ENCODE measurements at regions not wholly inside any gene's neighbourhood (a gene's known extent, or its start where the extent isn't known, plus 50 kb on each side); places are given as distances from the start of the nearest gene placed in this dataset.
"Not testable (repeated sequence)": the region's sequence is repeated elsewhere in the genome, so short reads cannot be mapped to it uniquely, and the experiment has no call there.

GRCh38 chr2:144982481-144982880 lies 462.6 kb upstream of the ZEB2 start:
- no peak overlapping the region for H3K4me3 Mint-ChIP-seq
- H3K27me3 Mint-ChIP-seq (ENCODE audit: low read depth) = no peaks in the 10 kb centered on the region
- no peak overlapping the region for H3K27ac Mint-ChIP-seq
- peaks cover 6% of the 10 kb centered on the region for H3K4me1 Mint-ChIP-seq
- H3K36me3 Mint-ChIP-seq (ENCODE audit: low read depth) = peaks cover 11% of the 10 kb centered on the region
- TF ChIP-seq CTCF (IDR thresholded peaks at IDR 0.05; ENCODE audit: unreplicated experiment in 3 of 3) = no peak
- peaks cover 23% of the 10 kb centered on the region for H3K9me3 Mint-ChIP-seq

- H3K9me3 Mint-ChIP-seq = peaks cover 4% of the 10 kb centered on the region
- no peak for TF ChIP-seq CTCF (IDR thresholded peaks at IDR 0.05; ENCODE audit: unreplicated experiment in 3 of 3)
- H3K27ac Mint-ChIP-seq = no peak overlapping the region
- H3K4me1 Mint-ChIP-seq = peaks cover 20% of the 10 kb centered on the region
- no peaks in the 10 kb centered on the region for H3K36me3 Mint-ChIP-seq (ENCODE audit: low read depth)
- H3K27me3 Mint-ChIP-seq (ENCODE audit: low read depth) = no peaks in the 10 kb centered on the region
- no peak overlapping the region for H3K4me3 Mint-ChIP-seq
Measured at GRCh38 chr2:144975881-144976280, 456.0 kb upstream of the ZEB2 start.

- Mint-ChIP-seq H3K9me3 (peaks cover 26% of the 10 kb centered on the region), H3K4me1 (peaks cover 20% of the 10 kb centered on the region), H3K27me3 (ENCODE audit: low read depth) (no peaks in the 10 kb centered on the region), H3K4me3 (no peak overlapping the region), H3K36me3 (ENCODE audit: low read depth) (peaks cover 3% of the 10 kb centered on the region), H3K27ac (no peak overlapping the region)
- TF ChIP-seq CTCF (IDR thresholded peaks at IDR 0.05; ENCODE audit: unreplicated experiment in 3 of 3) = no peak
Measured at GRCh38 chr2:144972676-144973075, 452.8 kb upstream of the ZEB2 start.

- Mint-ChIP-seq H3K4me1 (peaks cover 19% of the 10 kb centered on the region), H3K9me3 (peaks cover 26% of the 10 kb centered on the region), H3K4me3 (no peak overlapping the region)
Measured at GRCh38 chr2:144971786-144972335, 451.9 kb upstream of the ZEB2 start.

GRCh38 chr2:144970410-144970809 lies 450.5 kb upstream of the ZEB2 start:
- H3K4me3 Mint-ChIP-seq; H3K27ac Mint-ChIP-seq; H3K36me3 Mint-ChIP-seq (ENCODE audit: low read depth); H3K27me3 Mint-ChIP-seq (ENCODE audit: low read depth); H3K4me1 Mint-ChIP-seq: not testable (repeated sequence)
- H3K9me3 Mint-ChIP-seq = peaks cover 36% of the 10 kb centered on the region

More at GRCh38 chr2:144971786-144972335, 451.9 kb upstream of the ZEB2 start:
- Mint-ChIP-seq H3K27ac (no peak overlapping the region), H3K27me3 (ENCODE audit: low read depth) (no peaks in the 10 kb centered on the region), H3K36me3 (ENCODE audit: low read depth) (peaks cover 3% of the 10 kb centered on the region)
- TF ChIP-seq CTCF (IDR thresholded peaks at IDR 0.05; ENCODE audit: unreplicated experiment in 3 of 3) = no peak

- H3K4me3 Mint-ChIP-seq; H3K27ac Mint-ChIP-seq; H3K36me3 Mint-ChIP-seq (ENCODE audit: low read depth); H3K4me1 Mint-ChIP-seq; H3K27me3 Mint-ChIP-seq (ENCODE audit: low read depth): not testable (repeated sequence)
- peaks cover 42% of the 10 kb centered on the region for H3K9me3 Mint-ChIP-seq
Measured at GRCh38 chr2:144969564-144969963, 449.6 kb upstream of the ZEB2 start.

GRCh38 chr2:144967961-144968360 lies 448.0 kb upstream of the ZEB2 start:
- no peaks in the 10 kb centered on the region for H3K4me1 Mint-ChIP-seq
- no peaks in the 10 kb centered on the region for H3K27me3 Mint-ChIP-seq (ENCODE audit: low read depth)
- H3K36me3 Mint-ChIP-seq (ENCODE audit: low read depth) = peaks cover 7% of the 10 kb centered on the region
- H3K27ac Mint-ChIP-seq = no peak overlapping the region
- H3K4me3 Mint-ChIP-seq = no peak overlapping the region
- no peak for TF ChIP-seq CTCF (IDR thresholded peaks at IDR 0.05; ENCODE audit: unreplicated experiment in 3 of 3)
- H3K9me3 Mint-ChIP-seq = peaks cover 49% of the 10 kb centered on the region
